ENCODE measurements at regions not wholly inside any gene's neighbourhood (a gene's known extent, or its start where the extent isn't known, plus 50 kb on each side); places are given as distances from the start of the nearest gene placed in this dataset.

GRCh38 chr6:19036196-19036555, 649.0 kb downstream of the RNF144B start:
- TF ChIP-seq CTCF (IDR thresholded peaks at IDR 0.05) (no peak), ZFX (IDR thresholded peaks at IDR 0.05; ENCODE audit: borderline replicate concordance) (no peak)
